ENCODE measurements at regions not wholly inside any gene's neighbourhood (a gene's known extent, or its start where the extent isn't known, plus 50 kb on each side); places are given as distances from the start of the nearest gene placed in this dataset.

- H3K9ac ChIP-seq (ENCODE audit: low read depth, low read length) = no peak overlapping the region
- H3K4me1 ChIP-seq (ENCODE audit: control insufficient read depth, insufficient read depth, low read length) = no peaks in the 10 kb centered on the region
- no peaks in the 10 kb centered on the region for H3K9me3 ChIP-seq (ENCODE audit: control insufficient read depth, insufficient read depth, low read length)
- no peak overlapping the region for H3K4me3 ChIP-seq (ENCODE audit: low read depth, low read length)
- no peaks in the 10 kb centered on the region for H3K36me3 ChIP-seq (ENCODE audit: control insufficient read depth, insufficient read depth, low read length)
- H3K27me3 ChIP-seq (ENCODE audit: control insufficient read depth, insufficient read depth, low read length) = no peaks in the 10 kb centered on the region
These were observed 131.7 kb upstream of the CPNE8 start for GRCh38 chr12:39037115-39037514.

GRCh38 chr12:39036105-39036504 is 130.7 kb upstream of the CPNE8 start:
- Histone ChIP-seq H3K9me3 (ENCODE audit: control insufficient read depth, insufficient read depth, low read length) (no peaks in the 10 kb centered on the region), H3K9ac (ENCODE audit: low read depth, low read length) (no peak overlapping the region), H3K4me1 (ENCODE audit: control insufficient read depth, insufficient read depth, low read length) (no peaks in the 10 kb centered on the region), H3K27me3 (ENCODE audit: control insufficient read depth, insufficient read depth, low read length) (no peaks in the 10 kb centered on the region), H3K36me3 (ENCODE audit: control insufficient read depth, insufficient read depth, low read length) (no peaks in the 10 kb centered on the region), H3K4me3 (ENCODE audit: low read depth, low read length) (no peak overlapping the region)

DNA sequence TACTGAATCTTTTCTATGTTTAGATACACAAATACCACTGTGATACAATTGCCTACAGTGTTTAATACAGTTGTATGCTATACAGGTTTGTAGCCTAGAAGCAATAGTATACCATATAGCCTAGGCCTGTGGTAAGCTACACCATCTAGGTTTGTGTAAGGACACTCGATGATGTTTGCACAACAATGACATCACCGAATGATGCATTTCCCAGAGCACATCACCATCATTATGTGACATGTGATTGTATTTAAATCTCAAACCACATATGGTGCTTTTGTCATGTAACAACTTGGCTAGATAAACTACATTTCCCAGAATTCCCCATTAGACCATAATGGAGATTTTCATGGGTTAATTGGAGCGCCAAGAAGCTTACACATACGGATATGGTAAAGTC is 128.4 kb upstream of the CPNE8 start:
- no peaks in the 10 kb centered on the region for H3K9me3 ChIP-seq (ENCODE audit: control insufficient read depth, insufficient read depth, low read length)
- no peaks in the 10 kb centered on the region for H3K36me3 ChIP-seq (ENCODE audit: control insufficient read depth, insufficient read depth, low read length)
- no peak overlapping the region for H3K9ac ChIP-seq (ENCODE audit: low read depth, low read length)
- no peaks in the 10 kb centered on the region for H3K27me3 ChIP-seq (ENCODE audit: control insufficient read depth, insufficient read depth, low read length)
- no peak overlapping the region for H3K4me3 ChIP-seq (ENCODE audit: low read depth, low read length)
- no peaks in the 10 kb centered on the region for H3K4me1 ChIP-seq (ENCODE audit: control insufficient read depth, insufficient read depth, low read length)

DNA sequence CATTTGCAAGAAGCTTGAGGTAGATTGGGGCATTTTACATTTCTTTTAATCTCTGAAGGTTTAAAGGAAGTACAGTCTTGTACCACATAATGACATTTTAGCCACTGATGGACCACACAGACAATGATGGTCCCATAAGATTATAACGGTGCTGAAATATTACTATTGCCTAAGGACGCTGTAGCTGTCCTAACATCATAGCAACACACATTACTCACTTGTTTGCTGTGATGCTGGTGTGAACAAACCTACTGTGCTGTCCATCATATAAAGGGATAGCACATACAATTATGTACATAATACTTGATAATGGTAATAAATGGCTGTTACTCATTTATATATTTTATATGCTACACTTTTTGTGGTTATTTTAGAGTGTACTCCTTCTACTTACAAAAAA is 127.1 kb upstream of the CPNE8 start:
- Histone ChIP-seq H3K9ac (ENCODE audit: low read depth, low read length) (no peak overlapping the region), H3K4me3 (ENCODE audit: low read depth, low read length) (no peak overlapping the region), H3K9me3 (ENCODE audit: control insufficient read depth, insufficient read depth, low read length) (no peaks in the 10 kb centered on the region), H3K27me3 (ENCODE audit: control insufficient read depth, insufficient read depth, low read length) (no peaks in the 10 kb centered on the region), H3K4me1 (ENCODE audit: control insufficient read depth, insufficient read depth, low read length) (no peaks in the 10 kb centered on the region), H3K36me3 (ENCODE audit: control insufficient read depth, insufficient read depth, low read length) (no peaks in the 10 kb centered on the region)

DNA sequence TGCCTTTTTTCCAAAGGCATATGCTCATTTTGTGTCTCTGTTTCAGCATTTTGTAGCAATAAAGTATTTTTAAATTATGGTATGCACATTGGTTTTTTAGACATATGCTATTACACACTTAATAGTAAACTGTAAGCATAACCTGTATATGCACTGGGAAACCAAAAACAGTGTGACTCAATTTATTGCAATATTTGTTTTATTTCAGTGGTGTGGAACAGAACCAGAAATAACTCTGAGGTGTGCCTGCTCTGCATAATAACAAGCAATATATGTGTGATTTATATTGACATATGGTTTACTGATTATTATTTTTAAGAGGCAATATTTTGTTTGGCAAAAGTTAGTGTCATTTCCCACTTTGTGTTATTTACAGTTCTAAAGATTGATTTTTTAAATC is 126.6 kb upstream of the CPNE8 start:
- Histone ChIP-seq H3K27me3 (ENCODE audit: control insufficient read depth, insufficient read depth, low read length) (no peaks in the 10 kb centered on the region), H3K4me3 (ENCODE audit: low read depth, low read length) (no peak overlapping the region), H3K9me3 (ENCODE audit: control insufficient read depth, insufficient read depth, low read length) (no peaks in the 10 kb centered on the region), H3K36me3 (ENCODE audit: control insufficient read depth, insufficient read depth, low read length) (no peaks in the 10 kb centered on the region), H3K9ac (ENCODE audit: low read depth, low read length) (no peak overlapping the region), H3K4me1 (ENCODE audit: control insufficient read depth, insufficient read depth, low read length) (no peaks in the 10 kb centered on the region)

GRCh38 chr12:39028382-39028781 is 123.0 kb upstream of the CPNE8 start:
- Histone ChIP-seq H3K9ac (ENCODE audit: low read depth, low read length) (no peak overlapping the region), H3K27me3 (ENCODE audit: control insufficient read depth, insufficient read depth, low read length) (no peaks in the 10 kb centered on the region), H3K9me3 (ENCODE audit: control insufficient read depth, insufficient read depth, low read length) (no peaks in the 10 kb centered on the region)

DNA sequence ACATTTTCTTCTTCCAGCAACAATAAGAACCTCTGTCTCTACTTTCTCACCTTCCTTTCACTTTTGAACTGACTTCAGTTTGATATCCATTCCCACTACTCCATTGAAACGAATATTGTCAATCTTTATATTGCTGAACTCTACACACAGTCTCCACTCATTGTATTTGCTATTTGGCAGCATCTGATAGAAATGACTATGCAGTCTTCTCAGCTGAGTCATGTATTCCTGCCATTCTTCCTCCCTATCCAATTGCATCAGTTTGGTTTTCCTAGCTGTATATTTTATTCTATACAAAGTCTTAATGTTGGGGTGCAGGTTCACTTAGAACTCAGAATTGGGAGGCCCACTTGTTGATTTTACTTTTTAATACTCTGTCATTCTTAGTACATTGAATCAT is 107.5 kb upstream of the CPNE8 start:
- H3K27me3 ChIP-seq (ENCODE audit: control insufficient read depth, insufficient read depth, low read length) = no peaks in the 10 kb centered on the region
- no peak overlapping the region for H3K4me3 ChIP-seq (ENCODE audit: low read depth, low read length)
- H3K9ac ChIP-seq (ENCODE audit: low read depth, low read length) = no peak overlapping the region
- no peaks in the 10 kb centered on the region for H3K36me3 ChIP-seq (ENCODE audit: control insufficient read depth, insufficient read depth, low read length)
- no peaks in the 10 kb centered on the region for H3K4me1 ChIP-seq (ENCODE audit: control insufficient read depth, insufficient read depth, low read length)
- H3K9me3 ChIP-seq (ENCODE audit: control insufficient read depth, insufficient read depth, low read length) = no peaks in the 10 kb centered on the region

More at GRCh38 chr12:39028382-39028781, 123.0 kb upstream of the CPNE8 start:
- H3K36me3 ChIP-seq (ENCODE audit: control insufficient read depth, insufficient read depth, low read length) = no peaks in the 10 kb centered on the region
- H3K4me3 ChIP-seq (ENCODE audit: low read depth, low read length) = no peak overlapping the region
- no peaks in the 10 kb centered on the region for H3K4me1 ChIP-seq (ENCODE audit: control insufficient read depth, insufficient read depth, low read length)

- Histone ChIP-seq H3K4me3 (ENCODE audit: low read depth, low read length) (no peak overlapping the region), H3K36me3 (ENCODE audit: control insufficient read depth, insufficient read depth, low read length) (no peaks in the 10 kb centered on the region), H3K4me1 (ENCODE audit: control insufficient read depth, insufficient read depth, low read length) (no peaks in the 10 kb centered on the region), H3K27me3 (ENCODE audit: control insufficient read depth, insufficient read depth, low read length) (no peaks in the 10 kb centered on the region), H3K9me3 (ENCODE audit: control insufficient read depth, insufficient read depth, low read length) (no peaks in the 10 kb centered on the region), H3K9ac (ENCODE audit: low read depth, low read length) (no peak overlapping the region)
These were observed 105.8 kb upstream of the CPNE8 start for GRCh38 chr12:39011166-39011565.

GRCh38 chr12:39010406-39010805 is 105.0 kb upstream of the CPNE8 start:
- Histone ChIP-seq H3K36me3 (ENCODE audit: control insufficient read depth, insufficient read depth, low read length) (no peaks in the 10 kb centered on the region), H3K27me3 (ENCODE audit: control insufficient read depth, insufficient read depth, low read length) (no peaks in the 10 kb centered on the region), H3K4me1 (ENCODE audit: control insufficient read depth, insufficient read depth, low read length) (no peaks in the 10 kb centered on the region), H3K9ac (ENCODE audit: low read depth, low read length) (no peak overlapping the region), H3K4me3 (ENCODE audit: low read depth, low read length) (no peak overlapping the region), H3K9me3 (ENCODE audit: control insufficient read depth, insufficient read depth, low read length) (no peaks in the 10 kb centered on the region)

- H3K9ac ChIP-seq (ENCODE audit: low read depth, low read length) = no peak overlapping the region
- no peaks in the 10 kb centered on the region for H3K27me3 ChIP-seq (ENCODE audit: control insufficient read depth, insufficient read depth, low read length)
- no peaks in the 10 kb centered on the region for H3K4me1 ChIP-seq (ENCODE audit: control insufficient read depth, insufficient read depth, low read length)
- no peaks in the 10 kb centered on the region for H3K36me3 ChIP-seq (ENCODE audit: control insufficient read depth, insufficient read depth, low read length)
- H3K4me3 ChIP-seq (ENCODE audit: low read depth, low read length) = no peak overlapping the region
- H3K9me3 ChIP-seq (ENCODE audit: control insufficient read depth, insufficient read depth, low read length) = no peaks in the 10 kb centered on the region
These were observed 102.2 kb upstream of the CPNE8 start for GRCh38 chr12:39007619-39008018.

- no peaks in the 10 kb centered on the region for H3K4me1 ChIP-seq (ENCODE audit: control insufficient read depth, insufficient read depth, low read length)
- no peaks in the 10 kb centered on the region for H3K36me3 ChIP-seq (ENCODE audit: control insufficient read depth, insufficient read depth, low read length)
- no peaks in the 10 kb centered on the region for H3K9me3 ChIP-seq (ENCODE audit: control insufficient read depth, insufficient read depth, low read length)
- no peak overlapping the region for H3K4me3 ChIP-seq (ENCODE audit: low read depth, low read length)
- no peaks in the 10 kb centered on the region for H3K27me3 ChIP-seq (ENCODE audit: control insufficient read depth, insufficient read depth, low read length)
- H3K9ac ChIP-seq (ENCODE audit: low read depth, low read length) = no peak overlapping the region
These were observed 100.9 kb upstream of the CPNE8 start for GRCh38 chr12:39006286-39006685.

DNA sequence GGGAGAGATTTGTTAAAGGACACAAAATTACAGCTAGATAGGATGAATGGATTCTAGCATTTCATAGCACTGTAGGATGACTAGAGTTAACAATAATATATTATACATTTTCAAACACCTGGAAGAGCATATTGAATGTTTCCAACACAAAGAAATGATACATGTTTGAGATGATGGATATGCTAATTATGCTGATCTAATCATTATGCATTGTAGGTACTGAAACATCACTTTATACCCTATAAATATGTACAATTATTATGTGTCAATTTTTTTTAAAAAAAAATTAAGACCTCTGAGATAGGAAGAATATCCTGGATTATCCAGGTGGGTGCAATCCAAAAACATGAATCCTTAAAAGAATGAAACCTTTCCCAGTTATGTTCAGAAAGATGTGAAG is 100.3 kb upstream of the CPNE8 start:
- Histone ChIP-seq H3K9ac (ENCODE audit: low read depth, low read length) (no peak overlapping the region), H3K4me3 (ENCODE audit: low read depth, low read length) (no peak overlapping the region), H3K9me3 (ENCODE audit: control insufficient read depth, insufficient read depth, low read length) (no peaks in the 10 kb centered on the region), H3K4me1 (ENCODE audit: control insufficient read depth, insufficient read depth, low read length) (no peaks in the 10 kb centered on the region), H3K36me3 (ENCODE audit: control insufficient read depth, insufficient read depth, low read length) (no peaks in the 10 kb centered on the region), H3K27me3 (ENCODE audit: control insufficient read depth, insufficient read depth, low read length) (no peaks in the 10 kb centered on the region)
